Ammon's horn (tissue), 1 donor: ENCODE measurements at regions not wholly inside any gene's neighbourhood (a gene's known extent, or its start where the extent isn't known, plus 50 kb on each side); places are given as distances from the start of the nearest gene placed in this dataset.
"Not testable (repeated sequence)": the region's sequence is repeated elsewhere in the genome, so short reads cannot be mapped to it uniquely, and the experiment has no call there.

ENCODE experiments used
- DNase-seq: peaks from one replicate; pipeline ENCODE4 v3.0.0-alpha.2; 2016; ENCODE audit warnings: low spot score

- no peak for DNase-seq
Observed at GRCh38 chr2:238521002-238521401, 94.3 kb downstream of the ASB1 start.

GRCh38 chr2:238521870-238522269 lies 95.1 kb downstream of the ASB1 start:
- DNase-seq: no peak

GRCh38 chr2:238523158-238524110 lies 96.7 kb downstream of the ASB1 start:
- no peak for DNase-seq

- DNase-seq: no peak
Observed at GRCh38 chr2:238524426-238524983, 97.8 kb downstream of the ASB1 start.

- no peak for DNase-seq
Observed at GRCh38 chr2:238525990-238526389, 99.3 kb downstream of the ASB1 start.

- no peak for DNase-seq
Observed at GRCh38 chr2:238527565-238527964, 100.8 kb downstream of the ASB1 start.

GRCh38 chr2:238528953-238529781 lies 102.4 kb downstream of the ASB1 start:
- peak; percentile 22 for DNase-seq

GRCh38 chr2:238531017-238531645 lies 104.4 kb downstream of the ASB1 start:
- DNase-seq: not testable (repeated sequence)

GRCh38 chr2:238543732-238544131 lies 117.0 kb downstream of the ASB1 start:
- not testable (repeated sequence) for DNase-seq

- no peak for DNase-seq
Observed at GRCh38 chr2:238548902-238549462, 122.3 kb downstream of the ASB1 start.

GRCh38 chr2:238549866-238550265 lies 123.1 kb downstream of the ASB1 start:
- DNase-seq: no peak

- DNase-seq: no peak
Observed at GRCh38 chr2:238551091-238551490, 124.4 kb downstream of the ASB1 start.

GRCh38 chr2:238552226-238552625 lies 125.5 kb downstream of the ASB1 start:
- DNase-seq: no peak

GRCh38 chr2:238553159-238553558 lies 126.4 kb downstream of the ASB1 start:
- no peak for DNase-seq

GRCh38 chr2:238554468-238555315 lies 128.0 kb downstream of the ASB1 start:
- no peak for DNase-seq

- DNase-seq: no peak
Observed at GRCh38 chr2:238555786-238556542, 129.2 kb downstream of the ASB1 start.

GRCh38 chr2:238557431-238557830 lies 130.7 kb downstream of the ASB1 start:
- no peak for DNase-seq

- no peak for DNase-seq
Observed at GRCh38 chr2:238557936-238558335, 131.2 kb downstream of the ASB1 start.

- DNase-seq: no peak
Observed at GRCh38 chr2:238558456-238559099, 131.9 kb downstream of the ASB1 start.
